ENCODE measurements at regions not wholly inside any gene's neighbourhood (a gene's known extent, or its start where the extent isn't known, plus 50 kb on each side); places are given as distances from the start of the nearest gene placed in this dataset.

DNA sequence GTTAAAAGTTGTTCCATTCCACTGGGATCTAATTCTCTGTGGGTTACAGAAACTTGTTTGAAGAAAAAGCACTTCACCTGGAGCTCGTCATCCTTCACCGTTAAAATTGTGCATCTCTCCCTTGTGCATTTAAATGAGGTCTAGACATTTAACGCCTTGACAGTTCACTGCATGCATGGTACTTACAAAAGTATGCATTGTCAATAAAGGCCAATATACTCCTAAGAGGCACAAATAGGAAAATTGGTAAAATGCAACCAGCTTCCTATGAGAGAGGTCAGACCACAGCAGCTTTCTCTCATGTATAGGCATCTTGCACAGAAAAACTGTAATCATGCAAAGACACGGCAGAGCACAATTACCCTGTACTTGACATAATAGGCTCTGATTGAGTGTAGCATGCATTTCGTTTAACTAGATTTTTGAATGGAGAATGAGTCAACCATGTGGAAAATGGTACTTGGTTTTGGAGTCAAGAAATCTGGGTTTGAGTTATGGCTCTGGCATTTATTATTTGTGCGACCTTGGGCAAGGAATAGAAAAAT is 378.5 kb downstream of the RFPL4B start:
- TF ChIP-seq, protein P1, sequence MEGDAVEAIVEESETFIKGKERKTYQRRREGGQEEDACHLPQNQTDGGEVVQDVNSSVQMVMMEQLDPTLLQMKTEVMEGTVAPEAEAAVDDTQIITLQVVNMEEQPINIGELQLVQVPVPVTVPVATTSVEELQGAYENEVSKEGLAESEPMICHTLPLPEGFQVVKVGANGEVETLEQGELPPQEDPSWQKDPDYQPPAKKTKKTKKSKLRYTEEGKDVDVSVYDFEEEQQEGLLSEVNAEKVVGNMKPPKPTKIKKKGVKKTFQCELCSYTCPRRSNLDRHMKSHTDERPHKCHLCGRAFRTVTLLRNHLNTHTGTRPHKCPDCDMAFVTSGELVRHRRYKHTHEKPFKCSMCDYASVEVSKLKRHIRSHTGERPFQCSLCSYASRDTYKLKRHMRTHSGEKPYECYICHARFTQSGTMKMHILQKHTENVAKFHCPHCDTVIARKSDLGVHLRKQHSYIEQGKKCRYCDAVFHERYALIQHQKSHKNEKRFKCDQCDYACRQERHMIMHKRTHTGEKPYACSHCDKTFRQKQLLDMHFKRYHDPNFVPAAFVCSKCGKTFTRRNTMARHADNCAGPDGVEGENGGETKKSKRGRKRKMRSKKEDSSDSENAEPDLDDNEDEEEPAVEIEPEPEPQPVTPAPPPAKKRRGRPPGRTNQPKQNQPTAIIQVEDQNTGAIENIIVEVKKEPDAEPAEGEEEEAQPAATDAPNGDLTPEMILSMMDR (IDR thresholded peaks at IDR 0.05) = no peak
- no peak for TF ChIP-seq POLR2A (IDR thresholded peaks at IDR 0.05)
